ENCODE measurements at regions not wholly inside any gene's neighbourhood (a gene's known extent, or its start where the extent isn't known, plus 50 kb on each side); places are given as distances from the start of the nearest gene placed in this dataset.
"Not testable (repeated sequence)": the region's sequence is repeated elsewhere in the genome, so short reads cannot be mapped to it uniquely, and the experiment has no call there.

DNA sequence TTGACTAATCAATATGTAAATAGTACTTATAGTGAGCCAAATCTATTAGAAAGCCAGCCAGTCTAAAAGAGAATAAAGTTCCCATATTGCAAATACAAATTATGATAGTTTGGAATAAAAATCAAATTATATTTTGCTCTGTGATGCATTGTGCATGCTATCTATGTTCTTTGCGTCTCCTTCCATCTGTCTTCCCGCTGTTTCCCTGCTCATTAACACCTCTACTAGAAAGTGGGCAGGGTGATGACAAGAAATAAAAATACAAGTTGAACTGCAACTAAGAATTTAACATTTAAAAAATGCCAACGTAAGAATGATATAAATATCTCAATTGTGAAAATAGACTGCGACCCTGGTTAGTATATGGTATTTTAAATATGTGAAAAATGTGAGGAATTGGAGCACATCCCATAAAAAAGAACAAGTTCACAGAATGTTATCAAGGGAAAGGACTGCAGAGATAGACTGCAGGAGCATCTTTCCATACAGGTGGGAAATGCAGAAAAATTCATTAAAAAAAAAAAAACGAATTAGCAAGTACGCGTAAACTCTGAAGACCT lies 157.6 kb upstream of the PDE7B start:
- no peak overlapping the region for H3K4me3 ChIP-seq (ENCODE audit: low read length)
- no peak overlapping the region for H3K9ac ChIP-seq (ENCODE audit: low read depth, low read length)
- no peak overlapping the region for H3K27ac ChIP-seq (ENCODE audit: low read length)
- no peaks in the 10 kb centered on the region for H3K9me3 ChIP-seq (ENCODE audit: insufficient read depth, low read depth, low read length)
- no peaks in the 10 kb centered on the region for H3K4me1 ChIP-seq (ENCODE audit: insufficient read depth, low read length)
- H3K36me3 ChIP-seq (ENCODE audit: insufficient read depth, low read depth, low read length) = no peaks in the 10 kb centered on the region
- no peaks in the 10 kb centered on the region for H3K27me3 ChIP-seq (ENCODE audit: insufficient read depth, low read length)

DNA sequence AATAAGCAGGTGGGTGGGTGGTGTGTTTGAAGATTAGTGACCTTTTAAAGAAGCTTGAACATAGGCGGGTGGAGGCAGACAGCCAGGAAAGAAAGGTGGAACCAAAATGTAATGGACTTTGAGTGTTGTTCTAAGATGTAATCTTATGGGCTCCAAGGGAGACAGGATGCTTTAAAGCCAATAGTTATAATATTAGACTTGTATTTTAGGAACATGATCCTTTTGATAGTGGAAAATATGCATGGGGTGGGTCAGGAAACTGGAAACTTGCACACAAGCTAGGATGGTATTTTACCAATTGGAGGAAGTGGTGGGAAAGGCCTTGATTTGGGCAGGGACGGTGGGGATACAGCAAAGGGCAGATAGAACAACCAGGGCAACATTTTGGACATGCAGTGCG lies 151.8 kb upstream of the PDE7B start:
- Histone ChIP-seq H3K4me1 (ENCODE audit: insufficient read depth, low read length) (no peaks in the 10 kb centered on the region), H3K9ac (ENCODE audit: low read depth, low read length) (no peak overlapping the region), H3K9me3 (ENCODE audit: insufficient read depth, low read depth, low read length) (no peaks in the 10 kb centered on the region), H3K36me3 (ENCODE audit: insufficient read depth, low read depth, low read length) (no peaks in the 10 kb centered on the region), H3K4me3 (ENCODE audit: low read length) (no peak overlapping the region), H3K27me3 (ENCODE audit: insufficient read depth, low read length) (no peaks in the 10 kb centered on the region), H3K27ac (ENCODE audit: low read length) (no peak overlapping the region)

DNA sequence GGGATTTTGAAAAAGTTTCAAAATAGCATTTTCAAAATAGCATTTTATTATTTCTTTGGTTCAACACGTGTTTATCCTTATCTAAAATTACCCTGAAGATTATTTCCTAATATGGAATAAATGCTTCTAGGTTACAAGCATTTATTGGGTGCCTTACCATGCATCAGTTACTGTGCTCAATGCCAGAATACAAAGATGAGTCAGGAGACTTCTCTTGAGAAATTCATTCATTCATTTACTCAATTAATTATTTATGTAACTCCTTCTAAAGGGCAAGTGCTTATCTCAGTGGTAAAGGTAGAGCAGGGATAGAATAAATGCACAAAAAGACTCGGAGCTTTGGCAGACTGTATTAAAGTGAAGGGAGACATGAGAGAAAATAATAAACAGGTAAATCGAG lies 150.1 kb upstream of the PDE7B start:
- Histone ChIP-seq H3K27ac (ENCODE audit: low read length) (no peak overlapping the region), H3K4me1 (ENCODE audit: insufficient read depth, low read length) (no peaks in the 10 kb centered on the region), H3K4me3 (ENCODE audit: low read length) (no peak overlapping the region), H3K9me3 (ENCODE audit: insufficient read depth, low read depth, low read length) (no peaks in the 10 kb centered on the region), H3K9ac (ENCODE audit: low read depth, low read length) (no peak overlapping the region), H3K27me3 (ENCODE audit: insufficient read depth, low read length) (no peaks in the 10 kb centered on the region), H3K36me3 (ENCODE audit: insufficient read depth, low read depth, low read length) (no peaks in the 10 kb centered on the region)

DNA sequence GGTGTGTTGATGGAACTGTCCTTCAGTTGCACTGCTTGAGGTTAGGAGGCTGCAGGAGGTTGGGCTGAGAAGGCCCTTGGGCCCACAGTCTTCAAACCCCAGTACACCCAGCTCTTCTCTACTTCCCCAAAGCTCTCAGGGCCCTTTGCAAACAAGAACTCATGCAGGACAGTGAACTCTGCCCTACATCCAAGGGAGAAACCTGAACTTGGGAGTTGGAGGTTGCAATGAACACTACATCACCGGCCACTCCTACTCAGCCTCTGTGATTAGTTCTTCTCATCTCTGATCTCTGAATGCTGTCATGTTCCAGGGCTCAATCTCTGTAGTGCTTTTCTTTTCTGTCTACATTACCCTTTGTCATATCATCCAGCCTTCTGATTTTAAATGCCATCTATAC lies 148.5 kb upstream of the PDE7B start:
- Histone ChIP-seq H3K4me1 (ENCODE audit: insufficient read depth, low read length) (no peaks in the 10 kb centered on the region), H3K4me3 (ENCODE audit: low read length) (no peak overlapping the region), H3K9me3 (ENCODE audit: insufficient read depth, low read depth, low read length) (no peaks in the 10 kb centered on the region), H3K36me3 (ENCODE audit: insufficient read depth, low read depth, low read length) (no peaks in the 10 kb centered on the region), H3K27ac (ENCODE audit: low read length) (no peak overlapping the region), H3K9ac (ENCODE audit: low read depth, low read length) (no peak overlapping the region), H3K27me3 (ENCODE audit: insufficient read depth, low read length) (no peaks in the 10 kb centered on the region)

DNA sequence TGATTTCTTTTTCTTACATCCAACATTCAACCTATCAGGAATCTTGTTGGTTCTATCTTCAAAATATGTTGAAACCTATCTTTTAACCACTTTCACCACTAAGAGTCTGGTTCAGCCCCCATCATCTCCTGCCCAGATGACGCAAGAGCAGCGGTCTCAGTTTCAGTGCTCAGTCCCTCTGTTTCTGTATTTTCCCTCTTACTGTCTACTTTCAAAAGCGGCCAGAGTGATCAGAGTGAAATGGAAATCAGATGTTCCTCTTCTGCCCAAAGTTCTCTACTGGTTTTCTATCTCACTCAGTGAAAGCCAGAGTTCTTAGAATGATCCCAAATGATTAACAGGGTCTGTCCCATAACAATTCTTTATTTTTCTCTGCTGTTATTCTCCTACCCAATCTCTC lies 147.9 kb upstream of the PDE7B start:
- Histone ChIP-seq H3K9ac (ENCODE audit: low read depth, low read length) (no peak overlapping the region), H3K9me3 (ENCODE audit: insufficient read depth, low read depth, low read length) (no peaks in the 10 kb centered on the region), H3K27me3 (ENCODE audit: insufficient read depth, low read length) (no peaks in the 10 kb centered on the region), H3K4me3 (ENCODE audit: low read length) (no peak overlapping the region), H3K36me3 (ENCODE audit: insufficient read depth, low read depth, low read length) (no peaks in the 10 kb centered on the region), H3K27ac (ENCODE audit: low read length) (no peak overlapping the region), H3K4me1 (ENCODE audit: insufficient read depth, low read length) (no peaks in the 10 kb centered on the region)

DNA sequence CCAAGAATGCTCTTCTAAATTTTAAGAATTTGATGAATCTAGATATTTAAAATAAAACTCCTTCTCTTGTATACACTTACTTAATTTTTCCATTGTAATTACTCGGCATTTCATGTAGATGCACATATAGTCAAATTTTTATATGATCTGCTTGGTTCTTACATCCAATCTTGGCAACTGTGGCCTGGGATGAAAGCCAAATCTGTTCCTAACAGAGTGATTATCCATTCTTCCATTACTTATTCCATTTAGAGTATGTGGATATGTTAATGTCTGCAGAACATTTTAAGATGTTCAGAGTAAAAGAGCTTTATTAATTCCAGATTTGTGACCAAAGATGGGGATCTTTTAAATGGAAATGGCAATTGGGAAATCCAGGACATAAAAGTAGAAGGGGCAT lies 144.1 kb upstream of the PDE7B start:
- H3K9ac ChIP-seq (ENCODE audit: low read depth, low read length) = no peak overlapping the region
- H3K36me3 ChIP-seq (ENCODE audit: insufficient read depth, low read depth, low read length) = no peaks in the 10 kb centered on the region
- no peaks in the 10 kb centered on the region for H3K27me3 ChIP-seq (ENCODE audit: insufficient read depth, low read length)
- H3K4me1 ChIP-seq (ENCODE audit: insufficient read depth, low read length) = no peaks in the 10 kb centered on the region
- H3K9me3 ChIP-seq (ENCODE audit: insufficient read depth, low read depth, low read length) = no peaks in the 10 kb centered on the region
- H3K4me3 ChIP-seq (ENCODE audit: low read length) = no peak overlapping the region
- H3K27ac ChIP-seq (ENCODE audit: low read length) = no peak overlapping the region

DNA sequence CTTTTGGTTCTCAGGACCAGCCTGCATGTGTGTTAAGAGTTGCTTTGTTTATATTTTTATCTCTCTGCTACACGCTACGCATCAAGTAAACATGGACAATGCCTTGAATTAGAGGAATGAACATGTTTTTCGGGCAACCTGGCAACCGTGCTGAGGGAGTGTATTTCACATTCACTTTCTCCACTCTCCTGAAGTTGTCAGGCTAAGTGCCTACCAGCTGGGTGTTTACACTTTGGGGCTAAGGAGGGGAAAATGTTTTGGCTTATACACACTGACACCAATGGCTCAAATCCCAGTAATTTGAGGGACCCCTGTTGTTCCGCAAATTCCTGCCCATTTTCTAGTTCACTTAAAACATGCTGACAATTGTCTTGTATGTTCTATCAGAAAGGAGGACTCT lies 141.5 kb upstream of the PDE7B start:
- H3K4me1 ChIP-seq (ENCODE audit: insufficient read depth, low read length) = no peaks in the 10 kb centered on the region
- no peak overlapping the region for H3K27ac ChIP-seq (ENCODE audit: low read length)
- no peaks in the 10 kb centered on the region for H3K9me3 ChIP-seq (ENCODE audit: insufficient read depth, low read depth, low read length)
- no peak overlapping the region for H3K4me3 ChIP-seq (ENCODE audit: low read length)
- H3K36me3 ChIP-seq (ENCODE audit: insufficient read depth, low read depth, low read length) = no peaks in the 10 kb centered on the region
- H3K9ac ChIP-seq (ENCODE audit: low read depth, low read length) = no peak overlapping the region
- no peaks in the 10 kb centered on the region for H3K27me3 ChIP-seq (ENCODE audit: insufficient read depth, low read length)

DNA sequence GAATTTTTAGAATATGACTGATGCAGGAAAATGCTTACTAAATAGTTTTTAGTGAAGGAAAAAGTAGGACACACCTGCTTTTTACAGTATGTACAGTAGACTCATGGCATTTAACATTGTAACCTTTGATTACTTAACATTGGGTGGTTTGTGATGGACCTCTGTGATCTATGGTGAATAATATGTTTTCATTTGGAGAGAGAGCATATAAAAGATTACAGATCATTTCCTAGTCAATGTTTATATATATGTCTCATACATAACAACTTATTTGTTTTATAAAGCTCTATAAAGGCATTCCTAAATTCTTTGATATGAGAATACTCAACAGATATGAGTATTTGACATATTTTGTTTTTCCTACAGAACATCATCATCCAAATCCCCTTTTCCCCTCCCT lies 129.3 kb upstream of the PDE7B start:
- peaks cover 12% of the 10 kb centered on the region for H3K9me3 ChIP-seq (ENCODE audit: insufficient read depth, low read depth, low read length)
- H3K36me3 ChIP-seq (ENCODE audit: insufficient read depth, low read depth, low read length) = no peaks in the 10 kb centered on the region
- no peaks in the 10 kb centered on the region for H3K27me3 ChIP-seq (ENCODE audit: insufficient read depth, low read length)
- H3K4me1 ChIP-seq (ENCODE audit: insufficient read depth, low read length) = no peaks in the 10 kb centered on the region
- H3K4me3 ChIP-seq (ENCODE audit: low read length) = no peak overlapping the region
- no peak overlapping the region for H3K9ac ChIP-seq (ENCODE audit: low read depth, low read length)
- H3K27ac ChIP-seq (ENCODE audit: low read length) = no peak overlapping the region

DNA sequence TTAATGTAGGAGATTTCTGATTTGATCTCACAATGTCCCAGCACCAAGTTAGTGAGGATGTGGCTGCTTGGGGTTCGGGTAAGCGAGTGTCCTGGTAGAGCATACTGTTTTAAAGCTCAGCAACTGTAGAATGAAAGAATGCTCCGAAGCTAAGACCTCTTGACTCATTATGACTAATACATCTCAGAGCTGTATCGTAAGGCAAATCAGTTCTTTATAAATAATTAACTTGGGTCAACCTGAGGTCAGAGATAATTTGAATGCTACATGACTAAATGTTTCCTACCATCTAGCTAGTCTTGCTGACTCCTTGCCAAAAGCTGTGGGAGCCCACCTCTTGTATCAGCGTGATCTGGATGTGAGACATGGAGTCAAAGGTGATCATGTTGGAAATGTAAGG lies 128.8 kb upstream of the PDE7B start:
- Histone ChIP-seq H3K27ac (ENCODE audit: low read length) (no peak overlapping the region), H3K9ac (ENCODE audit: low read depth, low read length) (no peak overlapping the region), H3K9me3 (ENCODE audit: insufficient read depth, low read depth, low read length) (peaks cover 12% of the 10 kb centered on the region), H3K36me3 (ENCODE audit: insufficient read depth, low read depth, low read length) (no peaks in the 10 kb centered on the region), H3K27me3 (ENCODE audit: insufficient read depth, low read length) (no peaks in the 10 kb centered on the region), H3K4me1 (ENCODE audit: insufficient read depth, low read length) (no peaks in the 10 kb centered on the region), H3K4me3 (ENCODE audit: low read length) (no peak overlapping the region)

DNA sequence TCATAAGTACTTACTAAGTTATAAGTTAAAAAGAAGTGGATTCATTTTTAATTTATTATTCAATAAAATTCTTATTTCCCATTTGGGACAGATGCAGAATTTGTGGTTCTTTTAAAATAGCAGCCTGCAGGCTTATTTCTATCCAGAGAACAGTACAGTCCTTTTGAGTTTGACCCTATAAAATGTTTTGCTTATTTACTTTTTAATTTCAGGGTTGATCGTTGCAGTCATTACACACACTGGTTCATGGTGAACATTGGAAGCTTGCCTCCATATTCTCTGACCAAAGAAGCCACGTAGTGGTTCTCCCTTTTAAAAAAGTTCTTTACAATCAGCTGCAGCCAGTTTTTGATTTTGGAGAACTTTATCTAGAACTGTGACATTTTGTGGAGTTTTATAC lies 122.9 kb upstream of the PDE7B start:
- H3K27ac ChIP-seq (ENCODE audit: low read length) = no peak overlapping the region
- no peaks in the 10 kb centered on the region for H3K4me1 ChIP-seq (ENCODE audit: insufficient read depth, low read length)
- no peak overlapping the region for H3K9ac ChIP-seq (ENCODE audit: low read depth, low read length)
- H3K4me3 ChIP-seq (ENCODE audit: low read length) = no peak overlapping the region
- H3K9me3 ChIP-seq (ENCODE audit: insufficient read depth, low read depth, low read length) = peaks cover 12% of the 10 kb centered on the region
- no peaks in the 10 kb centered on the region for H3K36me3 ChIP-seq (ENCODE audit: insufficient read depth, low read depth, low read length)
- H3K27me3 ChIP-seq (ENCODE audit: insufficient read depth, low read length) = no peaks in the 10 kb centered on the region

DNA sequence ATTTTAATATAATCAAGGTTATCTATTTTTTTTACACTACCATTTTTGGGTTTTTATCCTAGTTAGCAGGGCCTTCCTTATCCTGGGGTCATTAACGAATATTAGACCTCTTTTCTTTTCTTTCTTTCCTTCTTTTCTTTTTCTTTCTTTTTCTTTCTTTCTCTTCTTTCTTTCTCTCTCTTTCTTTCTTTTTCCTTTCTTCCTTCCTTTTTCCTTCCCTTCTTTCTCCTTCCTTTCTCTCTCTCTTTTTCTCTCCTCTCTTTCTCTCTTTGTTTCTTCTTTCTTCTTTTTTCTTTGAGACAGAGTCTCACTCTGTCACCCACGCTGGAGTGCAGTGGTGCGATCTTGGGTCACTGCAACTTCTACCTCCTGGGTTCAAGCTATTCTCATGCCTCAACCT lies 120.4 kb upstream of the PDE7B start:
- Histone ChIP-seq H3K27me3 (ENCODE audit: insufficient read depth, low read length) (no peaks in the 10 kb centered on the region), H3K36me3 (ENCODE audit: insufficient read depth, low read depth, low read length) (no peaks in the 10 kb centered on the region), H3K4me3 (ENCODE audit: low read length) (no peak overlapping the region), H3K4me1 (ENCODE audit: insufficient read depth, low read length) (no peaks in the 10 kb centered on the region), H3K9ac (ENCODE audit: low read depth, low read length) (no peak overlapping the region), H3K27ac (ENCODE audit: low read length) (no peak overlapping the region), H3K9me3 (ENCODE audit: insufficient read depth, low read depth, low read length) (no peaks in the 10 kb centered on the region; the same call in 1 of the 2 replicates)

DNA sequence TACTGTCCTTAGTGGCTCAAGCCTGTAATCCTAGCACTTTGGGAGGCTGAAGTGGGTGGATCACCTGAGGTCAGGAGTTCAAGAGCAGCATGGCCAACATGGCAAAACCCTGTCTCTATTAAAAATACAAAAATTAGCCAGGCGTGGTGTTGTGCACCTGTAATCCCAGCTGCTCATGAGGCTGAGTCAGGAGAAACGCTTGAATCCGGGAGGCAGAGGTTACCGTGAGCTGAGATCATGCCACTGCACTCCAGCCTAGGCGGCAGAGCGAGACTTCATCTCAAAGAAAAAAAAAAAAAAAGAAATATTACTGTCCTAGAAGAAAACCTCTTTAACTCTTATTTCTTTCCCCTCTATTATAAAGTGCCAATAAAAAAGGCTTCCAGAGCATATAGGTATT lies 115.2 kb upstream of the PDE7B start:
- not testable (repeated sequence) for H3K27me3 ChIP-seq (ENCODE audit: insufficient read depth, low read length); H3K9me3 ChIP-seq (ENCODE audit: insufficient read depth, low read depth, low read length); H3K9ac ChIP-seq (ENCODE audit: low read depth, low read length); H3K4me3 ChIP-seq (ENCODE audit: low read length); H3K27ac ChIP-seq (ENCODE audit: low read length); H3K4me1 ChIP-seq (ENCODE audit: insufficient read depth, low read length); H3K36me3 ChIP-seq (ENCODE audit: insufficient read depth, low read depth, low read length)

DNA sequence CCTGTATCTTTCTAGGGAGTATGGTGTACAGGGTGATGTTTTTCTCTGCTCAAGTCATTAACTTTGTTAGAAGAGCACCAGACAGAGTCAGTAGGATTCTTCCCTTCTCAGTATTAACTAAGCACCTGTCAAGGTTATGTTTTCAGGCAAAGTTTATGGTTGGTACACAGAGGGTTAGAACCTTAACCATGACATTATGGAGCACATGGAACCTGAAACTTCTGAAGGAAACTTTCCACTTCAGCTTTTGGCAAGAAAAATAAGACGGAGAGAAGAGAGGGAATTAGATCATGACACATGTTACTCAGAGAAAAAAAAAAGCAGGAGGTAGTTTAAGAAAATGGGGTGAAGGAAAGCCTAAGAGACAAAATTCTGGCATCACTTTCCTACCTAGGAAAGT lies 112.9 kb upstream of the PDE7B start:
- no peaks in the 10 kb centered on the region for H3K27me3 ChIP-seq (ENCODE audit: insufficient read depth, low read length)
- no peak overlapping the region for H3K9ac ChIP-seq (ENCODE audit: low read depth, low read length)
- no peaks in the 10 kb centered on the region for H3K4me1 ChIP-seq (ENCODE audit: insufficient read depth, low read length)
- H3K27ac ChIP-seq (ENCODE audit: low read length) = no peak overlapping the region
- no peaks in the 10 kb centered on the region for H3K9me3 ChIP-seq (ENCODE audit: insufficient read depth, low read depth, low read length)
- no peaks in the 10 kb centered on the region for H3K36me3 ChIP-seq (ENCODE audit: insufficient read depth, low read depth, low read length)
- no peak overlapping the region for H3K4me3 ChIP-seq (ENCODE audit: low read length)

Data from iPS-20b (cell line).